OCI-LY1 (cell line): ENCODE measurements at regions not wholly inside any gene's neighbourhood (a gene's known extent, or its start where the extent isn't known, plus 50 kb on each side); places are given as distances from the start of the nearest gene placed in this dataset.

Source experiments
- H2AFZ ChIP-seq: fragments of 200-600 bp; sonication (generic), shearing (Covaris generic); 2 replicates; pipeline ENCODE4 v1.6.0; 2014; ENCODE audit warnings: antibody characterized with exemption, mild to moderate bottlenecking, low read length
- H3F3A ChIP-seq: fragments of 200-600 bp; sonication (generic), shearing (Covaris generic); 2 replicates; pipeline ENCODE4 v1.6.0; 2014; ENCODE audit warnings: mild to moderate bottlenecking, antibody characterized with exemption, low read length, moderate library complexity; ENCODE audit not compliant: insufficient read depth
- H3K27ac ChIP-seq: fragments of 200-600 bp; sonication (generic); 2 replicates; pipeline ENCODE4 v1.5.1; 2014; ENCODE audit warnings: low read length, mixed run types, mild to moderate bottlenecking, low read depth; ENCODE audit not compliant: poor library complexity, severe bottlenecking
- H3K27me3 ChIP-seq: fragments of 200-600 bp; sonication (generic); 2 replicates; pipeline ENCODE4 v1.6.0; 2014; ENCODE audit warnings: antibody characterized with exemption, mild to moderate bottlenecking, low read length, moderate library complexity; ENCODE audit not compliant: insufficient read depth
- H3K36me3 ChIP-seq: fragments of 200-600 bp; sonication (generic); 2 replicates; pipeline ENCODE4 v1.6.1; 2014; ENCODE audit warnings: mild to moderate bottlenecking, antibody characterized with exemption, low read length, moderate library complexity, mixed read lengths; ENCODE audit not compliant: insufficient read depth
- H3K4me1 ChIP-seq: fragments of 200-600 bp; sonication (generic); 2 replicates; pipeline ENCODE4 v1.5.1; 2014; ENCODE audit warnings: mild to moderate bottlenecking, low read length, moderate library complexity; ENCODE audit not compliant: insufficient read depth, severe bottlenecking
- H3K4me2 ChIP-seq: fragments of 200-600 bp; sonication (generic), shearing (Covaris generic); 2 replicates; pipeline ENCODE4 v1.6.1; 2014; ENCODE audit warnings: low read length
- H3K4me3 ChIP-seq: fragments of 200-600 bp; sonication (generic); 2 replicates; pipeline ENCODE4 v1.5.1; 2014; ENCODE audit warnings: low read length, low read depth, mild to moderate bottlenecking, mixed read lengths; ENCODE audit not compliant: poor library complexity, severe bottlenecking
- H3K79me2 ChIP-seq: fragments of 200-600 bp; shearing (Covaris generic); 2 replicates; pipeline ENCODE4 v1.6.1; 2016; ENCODE audit warnings: mixed run types, low read length, mixed read lengths; ENCODE audit not compliant: insufficient read depth
- H3K9ac ChIP-seq: fragments of 200-600 bp; sonication (generic), shearing (Covaris generic); 2 replicates; pipeline ENCODE4 v1.6.1; 2014; ENCODE audit warnings: mild to moderate bottlenecking, low read length, mixed read lengths
- H3K9me2 ChIP-seq: fragments of 200-600 bp; sonication (generic), shearing (Covaris generic); 2 replicates; pipeline ENCODE4 v1.6.1; 2014; ENCODE audit warnings: low read depth, mild to moderate bottlenecking, low read length, mixed read lengths
- H3K9me3 ChIP-seq: fragments of 200-600 bp; shearing (Covaris generic); 2 replicates; pipeline ENCODE4 v1.6.1; 2014; ENCODE audit warnings: low read length, mixed read lengths
- H4K20me1 ChIP-seq: fragments of 200-600 bp; sonication (generic), shearing (Covaris generic); 2 replicates; pipeline ENCODE4 v1.6.0; 2016; ENCODE audit warnings: mild to moderate bottlenecking, low read length; ENCODE audit not compliant: insufficient read depth
- EZH2 ChIP-seq: fragments of 200-600 bp; sonication (generic), shearing (Covaris generic); IDR thresholded peaks from 2 replicates; pipeline ENCODE4 v1.8.0; 2017; ENCODE audit warnings: borderline replicate concordance, mixed run types, mild to moderate bottlenecking, antibody characterized with exemption, low read length, moderate library complexity, mixed read lengths
- TF ChIP-seq, protein P1 (sequence below): fragments of 200-600 bp; sonication (generic), shearing (Covaris generic); IDR thresholded peaks from 2 replicates; pipeline ENCODE4 v1.5.1; 2017; ENCODE audit warnings: mild to moderate bottlenecking, antibody characterized with exemption, low read length, moderate library complexity, mixed read lengths

DNA sequence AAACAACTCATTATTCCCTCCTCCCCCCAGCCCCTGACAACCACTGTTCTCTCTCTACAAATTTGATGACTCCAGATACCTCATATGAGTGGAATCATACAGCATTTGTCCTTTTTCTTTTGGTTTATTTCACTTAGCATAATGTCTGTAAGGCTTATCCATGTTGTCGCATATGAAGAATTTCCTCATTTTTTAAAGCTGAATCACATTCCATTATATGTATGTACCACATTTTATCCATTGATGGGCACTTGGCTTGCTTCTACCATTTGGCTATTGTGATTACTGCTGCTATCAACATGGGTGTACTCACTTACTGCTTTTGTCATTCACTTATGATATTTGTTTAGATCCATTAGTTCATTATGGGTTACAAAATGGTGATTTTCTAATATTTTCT lies 112.8 kb downstream of the BUB3 start:
- no peak for TF ChIP-seq EZH2
- TF ChIP-seq, protein P1, sequence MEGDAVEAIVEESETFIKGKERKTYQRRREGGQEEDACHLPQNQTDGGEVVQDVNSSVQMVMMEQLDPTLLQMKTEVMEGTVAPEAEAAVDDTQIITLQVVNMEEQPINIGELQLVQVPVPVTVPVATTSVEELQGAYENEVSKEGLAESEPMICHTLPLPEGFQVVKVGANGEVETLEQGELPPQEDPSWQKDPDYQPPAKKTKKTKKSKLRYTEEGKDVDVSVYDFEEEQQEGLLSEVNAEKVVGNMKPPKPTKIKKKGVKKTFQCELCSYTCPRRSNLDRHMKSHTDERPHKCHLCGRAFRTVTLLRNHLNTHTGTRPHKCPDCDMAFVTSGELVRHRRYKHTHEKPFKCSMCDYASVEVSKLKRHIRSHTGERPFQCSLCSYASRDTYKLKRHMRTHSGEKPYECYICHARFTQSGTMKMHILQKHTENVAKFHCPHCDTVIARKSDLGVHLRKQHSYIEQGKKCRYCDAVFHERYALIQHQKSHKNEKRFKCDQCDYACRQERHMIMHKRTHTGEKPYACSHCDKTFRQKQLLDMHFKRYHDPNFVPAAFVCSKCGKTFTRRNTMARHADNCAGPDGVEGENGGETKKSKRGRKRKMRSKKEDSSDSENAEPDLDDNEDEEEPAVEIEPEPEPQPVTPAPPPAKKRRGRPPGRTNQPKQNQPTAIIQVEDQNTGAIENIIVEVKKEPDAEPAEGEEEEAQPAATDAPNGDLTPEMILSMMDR, result no peak
- Histone ChIP-seq H2AFZ (no peak overlapping the region), H3F3A (no peaks in the 10 kb centered on the region), H3K79me2 (no peaks in the 10 kb centered on the region), H3K4me1 (no peaks in the 10 kb centered on the region), H3K9me3 (no peaks in the 10 kb centered on the region), H3K9ac (no peak overlapping the region), H3K4me3 (no peak overlapping the region), H3K36me3 (no peaks in the 10 kb centered on the region), H3K9me2 (no peaks in the 10 kb centered on the region), H3K27ac (no peak overlapping the region), H3K27me3 (no peaks in the 10 kb centered on the region), H3K4me2 (no peak overlapping the region), H4K20me1 (no peaks in the 10 kb centered on the region)

- H3K27me3 ChIP-seq, result no peaks in the 10 kb centered on the region
- no peak overlapping the region for H2AFZ ChIP-seq
- H3K4me2 ChIP-seq, result no peak overlapping the region
- no peaks in the 10 kb centered on the region for H3K36me3 ChIP-seq
- no peaks in the 10 kb centered on the region for H4K20me1 ChIP-seq
- H3K4me3 ChIP-seq, result no peak overlapping the region
- H3K9me2 ChIP-seq, result no peaks in the 10 kb centered on the region
- H3K9ac ChIP-seq, result no peak overlapping the region
- H3F3A ChIP-seq, result no peaks in the 10 kb centered on the region
- no peaks in the 10 kb centered on the region for H3K79me2 ChIP-seq
- no peak overlapping the region for H3K27ac ChIP-seq
- no peak for TF ChIP-seq EZH2
- TF ChIP-seq, protein P1, result no peak
- no peaks in the 10 kb centered on the region for H3K9me3 ChIP-seq
- H3K4me1 ChIP-seq, result no peaks in the 10 kb centered on the region
Measured at GRCh38 chr10:123269017-123269552, 114.9 kb downstream of the BUB3 start.

DNA sequence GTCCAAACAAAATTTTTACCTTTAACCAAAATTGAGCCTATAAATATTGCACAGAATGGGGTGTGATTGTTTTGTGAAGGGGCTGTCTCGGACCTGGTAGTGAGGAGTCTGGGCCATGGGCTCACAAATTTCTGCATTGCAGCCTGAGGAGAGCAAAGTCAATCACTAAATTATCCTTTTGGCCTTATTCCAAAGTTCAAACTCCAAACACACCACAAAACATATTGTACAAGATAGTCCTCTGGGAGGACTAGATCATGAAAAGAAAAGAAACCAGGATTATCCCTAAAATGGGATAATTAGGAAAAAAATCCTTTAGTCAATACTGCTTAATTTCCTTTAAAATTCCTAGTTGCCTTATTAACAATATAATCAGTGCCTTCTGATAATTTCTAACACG lies 115.5 kb downstream of the BUB3 start:
- Histone ChIP-seq H3K79me2 (no peaks in the 10 kb centered on the region), H3F3A (no peaks in the 10 kb centered on the region), H3K27me3 (no peaks in the 10 kb centered on the region), H3K4me1 (no peaks in the 10 kb centered on the region), H2AFZ (no peak overlapping the region), H3K4me3 (no peak overlapping the region), H3K27ac (no peak overlapping the region), H4K20me1 (no peaks in the 10 kb centered on the region), H3K4me2 (no peak overlapping the region), H3K9me2 (no peaks in the 10 kb centered on the region), H3K9ac (no peak overlapping the region), H3K36me3 (no peaks in the 10 kb centered on the region), H3K9me3 (no peaks in the 10 kb centered on the region)
- TF ChIP-seq EZH2, result no peak
- TF ChIP-seq, protein P1, result no peak
